NT2/D1 (cell line): ENCODE measurements at regions not wholly inside any gene's neighbourhood (a gene's known extent, or its start where the extent isn't known, plus 50 kb on each side); places are given as distances from the start of the nearest gene placed in this dataset.

Experiments
- DNase-seq: peaks from one replicate; pipeline ENCODE4 v3.0.0-alpha.2; 2011; ENCODE audit warnings: low read depth, low spot score
- H3K27me3 ChIP-seq: 2 replicates; pipeline ENCODE4 v1.6.0; 2011; ENCODE audit warnings: mild to moderate bottlenecking; ENCODE audit not compliant: insufficient read length, insufficient read depth
- H3K36me3 ChIP-seq: 2 replicates; pipeline ENCODE4 v1.6.1; 2011; ENCODE audit warnings: mild to moderate bottlenecking, low read length, mixed read lengths; ENCODE audit not compliant: insufficient read depth, insufficient read length
- H3K4me1 ChIP-seq: 2 replicates; pipeline ENCODE4 v1.5.1; 2011; ENCODE audit not compliant: insufficient read depth, insufficient read length
- H3K4me3 ChIP-seq: 2 replicates; pipeline ENCODE4 v1.5.1; 2011; ENCODE audit warnings: low read depth; ENCODE audit not compliant: insufficient read length
- H3K9ac ChIP-seq: 2 replicates; pipeline ENCODE4 v1.6.0; 2011; ENCODE audit warnings: low read depth; ENCODE audit not compliant: insufficient read length
- H3K9me3 ChIP-seq: 2 replicates; pipeline ENCODE4 v1.5.1; 2011; ENCODE audit warnings: mild to moderate bottlenecking, low read length; ENCODE audit not compliant: insufficient read depth
- SUZ12 ChIP-seq: IDR thresholded peaks from 2 replicates; pipeline ENCODE4 v1.6.1; 2011; ENCODE audit not compliant: insufficient read length, insufficient read depth; ENCODE audit errors: extremely low read depth
- YY1 ChIP-seq: IDR thresholded peaks from 2 replicates; pipeline ENCODE4 v1.6.1; 2011; ENCODE audit not compliant: insufficient read length, insufficient read depth
- ZNF274 ChIP-seq: IDR thresholded peaks from 2 replicates; pipeline ENCODE4 v1.6.1; 2011; ENCODE audit warnings: mild to moderate bottlenecking, low read depth, low read length

DNA sequence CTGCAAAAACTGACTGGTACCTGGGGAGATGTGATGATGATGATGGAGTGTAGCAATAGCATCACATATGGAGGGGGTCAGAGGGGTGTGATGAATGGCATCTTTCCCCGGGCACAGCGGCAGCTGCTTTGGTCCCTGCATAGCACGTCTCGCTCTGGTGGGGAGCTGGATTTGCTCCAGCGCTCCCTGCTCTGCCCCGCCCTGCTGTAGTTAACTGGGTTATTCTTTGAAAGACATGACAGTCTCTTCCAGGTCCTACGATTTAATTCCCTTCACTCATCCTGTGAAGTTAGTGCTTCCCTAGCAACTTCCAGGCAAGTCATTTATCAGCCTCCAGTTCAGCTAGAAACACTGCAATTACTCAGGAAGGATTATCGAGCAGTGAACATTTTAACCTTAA lies 463.1 kb downstream of the TSN start:
- TF ChIP-seq SUZ12 (no peak), ZNF274 (no peak), YY1 (no peak)
- Histone ChIP-seq H3K9me3 (no peaks in the 10 kb centered on the region), H3K4me3 (no peak overlapping the region), H3K4me1 (no peaks in the 10 kb centered on the region), H3K27me3 (no peaks in the 10 kb centered on the region), H3K9ac (no peak overlapping the region), H3K36me3 (no peaks in the 10 kb centered on the region)
- DNase-seq: no peak

- no peaks in the 10 kb centered on the region for H3K9me3 ChIP-seq
- no peak for DNase-seq
- TF ChIP-seq SUZ12 (no peak), ZNF274 (no peak), YY1 (no peak)
- no peaks in the 10 kb centered on the region for H3K36me3 ChIP-seq
- no peaks in the 10 kb centered on the region for H3K4me1 ChIP-seq
- H3K4me3 ChIP-seq: no peak overlapping the region
- no peak overlapping the region for H3K9ac ChIP-seq
- no peaks in the 10 kb centered on the region for H3K27me3 ChIP-seq
Measured at GRCh38 chr2:122219504-122219903, 464.1 kb downstream of the TSN start.

GRCh38 chr2:122221665-122222064 lies 466.2 kb downstream of the TSN start:
- H3K36me3 ChIP-seq: no peaks in the 10 kb centered on the region
- DNase-seq: no peak
- H3K4me3 ChIP-seq: no peak overlapping the region
- no peaks in the 10 kb centered on the region for H3K27me3 ChIP-seq
- H3K4me1 ChIP-seq: no peaks in the 10 kb centered on the region
- H3K9me3 ChIP-seq: no peaks in the 10 kb centered on the region
- no peak overlapping the region for H3K9ac ChIP-seq
- TF ChIP-seq YY1 (no peak), SUZ12 (no peak)

GRCh38 chr2:122231296-122231695 lies 475.8 kb downstream of the TSN start:
- Histone ChIP-seq H3K36me3 (no peaks in the 10 kb centered on the region), H3K27me3 (no peaks in the 10 kb centered on the region), H3K9me3 (no peaks in the 10 kb centered on the region), H3K4me1 (peaks cover 5% of the 10 kb centered on the region), H3K4me3 (no peak overlapping the region), H3K9ac (no peak overlapping the region)
- TF ChIP-seq YY1 (no peak), SUZ12 (no peak), ZNF274 (no peak)
- DNase-seq: no peak

GRCh38 chr2:122233372-122233771 lies 477.9 kb downstream of the TSN start:
- no peak for DNase-seq
- no peak for TF ChIP-seq YY1
- no peak for TF ChIP-seq ZNF274
- no peak for TF ChIP-seq SUZ12

DNA sequence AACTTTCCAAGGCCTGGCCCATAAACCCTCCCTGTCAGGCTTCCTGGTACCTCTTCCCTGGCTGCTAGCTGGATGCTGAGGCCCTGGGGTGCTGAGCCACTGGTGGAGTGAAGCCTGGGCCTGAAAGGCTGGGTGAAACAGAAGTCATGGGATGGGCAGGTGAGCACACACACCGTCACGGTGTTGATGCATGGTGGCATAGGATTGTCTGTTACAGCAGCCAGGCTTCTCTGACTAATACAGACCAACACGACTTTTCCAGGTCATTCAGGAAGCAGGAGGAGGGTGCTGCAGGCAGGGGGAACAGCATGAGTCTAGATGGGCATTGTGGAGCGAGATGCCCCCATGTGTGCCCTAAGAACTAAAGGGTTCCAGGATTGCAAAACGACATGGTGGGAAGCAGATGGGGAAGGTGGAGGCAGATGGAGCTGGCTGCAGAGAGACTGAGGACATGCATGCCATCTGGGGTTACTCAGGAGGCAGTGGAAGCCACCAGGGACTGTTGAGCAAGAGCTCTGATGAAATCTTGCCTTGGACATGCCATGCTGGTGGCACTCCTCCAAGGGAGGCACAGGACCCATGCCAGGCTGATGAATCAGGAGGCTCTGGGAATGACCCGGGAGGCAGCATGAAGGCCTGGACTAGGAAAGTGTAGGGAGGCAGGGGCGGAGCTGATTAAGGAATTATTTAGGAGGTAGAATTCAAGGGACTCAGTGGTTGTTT lies 480.9 kb downstream of the TSN start:
- Histone ChIP-seq H3K4me3 (no peak overlapping the region), H3K36me3 (no peaks in the 10 kb centered on the region), H3K27me3 (no peaks in the 10 kb centered on the region), H3K4me1 (no peaks in the 10 kb centered on the region), H3K9ac (no peak overlapping the region), H3K9me3 (no peaks in the 10 kb centered on the region)
- TF ChIP-seq ZNF274 (no peak), SUZ12 (no peak), YY1 (no peak)
- DNase-seq: no peak

More at GRCh38 chr2:122233372-122233771, 477.9 kb downstream of the TSN start:
- Histone ChIP-seq H3K9me3 (no peaks in the 10 kb centered on the region), H3K9ac (no peak overlapping the region), H3K36me3 (no peaks in the 10 kb centered on the region), H3K27me3 (no peaks in the 10 kb centered on the region), H3K4me1 (peaks cover 5% of the 10 kb centered on the region), H3K4me3 (no peak overlapping the region)

DNA sequence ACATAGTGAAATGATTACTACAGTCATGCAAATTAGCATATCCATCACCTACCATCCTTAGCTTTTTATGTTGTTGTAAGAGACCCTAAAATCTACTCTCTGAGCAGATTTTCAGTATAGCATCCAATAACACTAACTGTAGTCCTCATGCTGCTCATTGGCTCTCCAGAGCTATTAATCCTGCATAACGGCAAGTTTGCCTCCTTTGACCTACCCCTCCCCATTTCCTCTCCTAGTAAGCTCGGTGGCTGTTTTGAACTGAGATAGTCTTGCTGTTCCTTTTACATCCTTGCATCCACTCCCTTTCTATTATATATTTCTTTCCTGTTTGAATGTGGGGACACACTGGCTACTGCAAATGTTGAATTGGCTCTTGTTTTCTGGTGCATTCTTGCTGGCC lies 481.5 kb downstream of the TSN start:
- DNase-seq: no peak
- Histone ChIP-seq H3K9ac (no peak overlapping the region), H3K4me3 (no peak overlapping the region), H3K9me3 (no peaks in the 10 kb centered on the region), H3K27me3 (no peaks in the 10 kb centered on the region), H3K4me1 (no peaks in the 10 kb centered on the region), H3K36me3 (no peaks in the 10 kb centered on the region)
- no peak for TF ChIP-seq SUZ12
- TF ChIP-seq YY1: no peak
- TF ChIP-seq ZNF274: no peak
